Gastroesophageal sphincter (tissue), 3 donors: ENCODE measurements at regions not wholly inside any gene's neighbourhood (a gene's known extent, or its start where the extent isn't known, plus 50 kb on each side); places are given as distances from the start of the nearest gene placed in this dataset.
"Not testable (repeated sequence)": the region's sequence is repeated elsewhere in the genome, so short reads cannot be mapped to it uniquely, and the experiment has no call there.

Experiments
- EP300 ChIP-seq: sonication (generic); formaldehyde crosslinking; IDR thresholded peaks from one replicate; pipeline ENCODE4 v1.6.1; 2017; ENCODE audit warnings: antibody characterized with exemption, mild to moderate bottlenecking
- POLR2A ChIP-seq, 2 donors: fragments of 450-650 bp; IDR thresholded peaks; one replicate each; pipeline ENCODE4 v1.6.1; 2017; ENCODE audit warnings: antibody characterized with exemption in 2 of 2, mild to moderate bottlenecking in 2 of 2, moderate library complexity in 1 of 2
- POLR2AphosphoS5 ChIP-seq: sonication (generic); formaldehyde crosslinking; IDR thresholded peaks from one replicate; pipeline ENCODE4 v1.6.1; 2017; ENCODE audit warnings: antibody characterized with exemption
- TF ChIP-seq, protein P1 (sequence below), 4 experiments: fragments of 200-600 bp in 2 of 4; fragments of 450-650 bp in 2 of 4; sonication (generic) in 1 of 4; IDR thresholded peaks; one replicate each; pipeline ENCODE4 v1.5.1; 2017 to 2019; ENCODE audit warnings: antibody characterized with exemption in 4 of 4, mild to moderate bottlenecking in 2 of 4, moderate library complexity in 2 of 4

DNA sequence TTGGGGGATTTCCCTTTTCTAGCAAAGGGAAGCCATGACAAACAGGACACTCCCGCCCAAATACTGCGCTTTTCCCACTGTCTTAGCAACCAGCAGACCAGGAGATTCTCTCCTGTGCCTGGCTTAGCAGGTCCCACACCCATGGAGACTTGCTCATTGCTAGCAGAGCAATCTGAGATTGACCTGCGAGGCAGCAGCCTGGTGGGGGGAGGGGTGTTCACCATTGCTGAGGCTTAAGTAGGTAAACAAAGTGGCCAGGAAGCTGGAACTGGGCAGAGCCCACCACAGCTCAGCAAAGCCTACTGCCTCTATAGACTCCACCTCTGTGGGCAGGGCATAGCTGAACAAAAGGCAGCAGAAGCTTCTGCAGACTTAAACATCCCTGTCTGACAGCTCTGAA, 279.2 kb downstream of the DEPDC1B start:
- TF ChIP-seq POLR2AphosphoS5; EP300; POLR2A (IDR thresholded peaks at IDR 0.05): not testable (repeated sequence)
- TF ChIP-seq, protein P1, sequence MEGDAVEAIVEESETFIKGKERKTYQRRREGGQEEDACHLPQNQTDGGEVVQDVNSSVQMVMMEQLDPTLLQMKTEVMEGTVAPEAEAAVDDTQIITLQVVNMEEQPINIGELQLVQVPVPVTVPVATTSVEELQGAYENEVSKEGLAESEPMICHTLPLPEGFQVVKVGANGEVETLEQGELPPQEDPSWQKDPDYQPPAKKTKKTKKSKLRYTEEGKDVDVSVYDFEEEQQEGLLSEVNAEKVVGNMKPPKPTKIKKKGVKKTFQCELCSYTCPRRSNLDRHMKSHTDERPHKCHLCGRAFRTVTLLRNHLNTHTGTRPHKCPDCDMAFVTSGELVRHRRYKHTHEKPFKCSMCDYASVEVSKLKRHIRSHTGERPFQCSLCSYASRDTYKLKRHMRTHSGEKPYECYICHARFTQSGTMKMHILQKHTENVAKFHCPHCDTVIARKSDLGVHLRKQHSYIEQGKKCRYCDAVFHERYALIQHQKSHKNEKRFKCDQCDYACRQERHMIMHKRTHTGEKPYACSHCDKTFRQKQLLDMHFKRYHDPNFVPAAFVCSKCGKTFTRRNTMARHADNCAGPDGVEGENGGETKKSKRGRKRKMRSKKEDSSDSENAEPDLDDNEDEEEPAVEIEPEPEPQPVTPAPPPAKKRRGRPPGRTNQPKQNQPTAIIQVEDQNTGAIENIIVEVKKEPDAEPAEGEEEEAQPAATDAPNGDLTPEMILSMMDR (IDR thresholded peaks at IDR 0.05) = not testable (repeated sequence)
